H1 (cell line): ENCODE measurements at regions not wholly inside any gene's neighbourhood (a gene's known extent, or its start where the extent isn't known, plus 50 kb on each side); places are given as distances from the start of the nearest gene placed in this dataset.

Source experiments
- CTCF ChIA-PET: fragments of 300-600 bp; sonication (Branson Sonifier 250); formaldehyde crosslinking; loops from one replicate; lab custom pipeline; 2021; ENCODE audit not compliant: partially characterized antibody; lab: Charles Lee
- POLR2A ChIA-PET: fragments of 300-600 bp; sonication (Branson Sonifier 250); formaldehyde crosslinking; loops from one replicate; lab custom pipeline; 2021; ENCODE audit warnings: inconsistent platforms; ENCODE audit not compliant: partially characterized antibody; lab: Charles Lee
- DNase-seq, 2 experiments: peaks; one replicate each; pipeline versions ENCODE4 v3.0.0 to v3.0.0-alpha.2; 2010 to 2022; ENCODE audit warnings: low spot score in 2 of 2, low read depth in 1 of 2, mixed read lengths in 1 of 2
- FAIRE-seq: peaks from 2 replicates; lab custom pipeline; 2011; peaks lifted over from hg19 to GRCh38; lab: Jason Lieb, UNC
- H2AFZ ChIP-seq: 2 replicates; pipeline ENCODE4 v1.8.1; 2012; ENCODE audit warnings: low read length, inconsistent platforms
- H2AK5ac ChIP-seq: 2 replicates; pipeline ENCODE4 v1.6.1; 2013; ENCODE audit warnings: low read depth, low read length
- H2BK120ac ChIP-seq: replicated peaks from 2 replicates; pipeline ENCODE3; 2013; ENCODE audit warnings: low read depth, low read length, inconsistent platforms
- H2BK12ac ChIP-seq: 2 replicates; pipeline ENCODE4 v1.6.1; 2013; ENCODE audit warnings: low read depth, low read length
- H2BK15ac ChIP-seq: 2 replicates; pipeline ENCODE4 v1.6.1; 2013; ENCODE audit warnings: low read length
- H2BK20ac ChIP-seq: 2 replicates; pipeline ENCODE4 v1.6.1; 2013; ENCODE audit warnings: low read length
- H2BK5ac ChIP-seq: 2 replicates; pipeline ENCODE4 v1.6.1; 2013; ENCODE audit warnings: low read depth, low read length
- H3K14ac ChIP-seq: 2 replicates; pipeline ENCODE4 v1.6.1; 2013; ENCODE audit warnings: inconsistent platforms; ENCODE audit not compliant: insufficient read length
- H3K18ac ChIP-seq: 2 replicates; pipeline ENCODE4 v1.6.1; 2013; ENCODE audit warnings: low read length; ENCODE audit errors: extremely low read depth
- H3K23ac ChIP-seq: 2 replicates; pipeline ENCODE4 v1.6.1; 2013; ENCODE audit warnings: inconsistent platforms; ENCODE audit not compliant: insufficient read length
- H3K23me2 ChIP-seq: 2 replicates; pipeline ENCODE4 v1.6.1; 2013; ENCODE audit warnings: low read depth, low read length
- H3K27ac ChIP-seq: 2 replicates; pipeline ENCODE4 v1.6.1; 2011; ENCODE audit warnings: low read depth, low read length, inconsistent platforms
- H3K27me3 ChIP-seq, 4 experiments: replicated peaks in 1 of 4; 1 replicate in 1 of 4; 2 replicates in 3 of 4; pipeline versions ENCODE4 v1.6.1 to v1.8.1; 2011 to 2013; ENCODE audit warnings: low read length in 3 of 4, mild to moderate bottlenecking in 3 of 4, inconsistent platforms in 2 of 4, mixed read lengths in 2 of 4, moderate library complexity in 1 of 4; ENCODE audit not compliant: control insufficient read depth in 3 of 4, insufficient read depth in 3 of 4; ENCODE audit errors: extremely low read depth in 1 of 4
- H3K36me3 ChIP-seq, 4 experiments: 2 replicates each; pipeline versions ENCODE4 v1.6.1 to v1.8.1; 2011 to 2013; ENCODE audit warnings: mild to moderate bottlenecking in 4 of 4, low read length in 3 of 4, moderate library complexity in 2 of 4, control low read depth in 1 of 4, inconsistent platforms in 1 of 4; ENCODE audit not compliant: insufficient read depth in 4 of 4, control insufficient read depth in 2 of 4
- H3K4ac ChIP-seq: replicated peaks from 2 replicates; pipeline ENCODE3; 2013; ENCODE audit warnings: low read length, low read depth, mixed read lengths, inconsistent platforms; ENCODE audit not compliant: insufficient read length
- H3K4me1 ChIP-seq, 4 experiments: replicated peaks in 1 of 4; 1 replicate in 1 of 4; 2 replicates in 3 of 4; pipeline versions ENCODE4 v1.6.1 to v1.8.1; 2011 to 2013; ENCODE audit warnings: low read length in 3 of 4, inconsistent platforms in 2 of 4, mixed read lengths in 1 of 4; ENCODE audit not compliant: insufficient read depth in 4 of 4, control insufficient read depth in 3 of 4
- H3K4me2 ChIP-seq, 2 experiments: 2 replicates each; pipeline versions ENCODE4 v1.6.1 to v1.8.1; 2011 to 2013; ENCODE audit warnings: low read depth in 2 of 2, low read length in 2 of 2, control low read depth in 1 of 2, inconsistent platforms in 1 of 2, mild to moderate bottlenecking in 1 of 2; ENCODE audit not compliant: insufficient read depth in 1 of 2
- H3K4me3 ChIP-seq, 4 experiments: fragments of 200-600, 300-600 bp in 1 of 4; sonication (generic), shearing (Covaris generic), sonication (Bioruptor Twin) in 1 of 4; 2 replicates each; pipeline versions ENCODE4 v1.5.1 to v1.8.1; 2011 to 2016; ENCODE audit warnings: low read length in 4 of 4, low read depth in 3 of 4, control low read depth in 2 of 4, inconsistent platforms in 2 of 4, mild to moderate bottlenecking in 2 of 4, mixed read lengths in 1 of 4, moderate library complexity in 1 of 4; ENCODE audit not compliant: insufficient read depth in 2 of 4; ENCODE audit errors: extremely low read depth in 1 of 4
- H3K56ac ChIP-seq: replicated peaks from 2 replicates; pipeline ENCODE3; 2013; ENCODE audit warnings: low read depth, mild to moderate bottlenecking, mixed read lengths, low read length, inconsistent platforms; ENCODE audit not compliant: insufficient read length
- H3K79me1 ChIP-seq: 2 replicates; pipeline ENCODE4 v1.6.1; 2013; ENCODE audit warnings: low read depth, low read length, control low read depth
- H3K79me2 ChIP-seq, 2 experiments: 2 replicates each; pipeline versions ENCODE4 v1.6.1 to v1.8.1; 2012 to 2013; ENCODE audit warnings: low read length in 2 of 2, mild to moderate bottlenecking in 2 of 2, inconsistent platforms in 1 of 2; ENCODE audit not compliant: insufficient read depth in 2 of 2, control insufficient read depth in 1 of 2
- H3K9ac ChIP-seq, 4 experiments: replicated peaks in 1 of 4; 1 replicate in 1 of 4; 2 replicates in 3 of 4; pipeline versions ENCODE4 v1.6.1 to v1.8.1; 2011 to 2013; ENCODE audit warnings: low read depth in 3 of 4, low read length in 3 of 4, control low read depth in 2 of 4, mild to moderate bottlenecking in 2 of 4, moderate library complexity in 2 of 4, inconsistent platforms in 1 of 4; ENCODE audit errors: extremely low read depth in 1 of 4
- H3K9me3 ChIP-seq, 2 experiments: 2 replicates each; pipeline versions ENCODE4 v1.6.1 to v1.8.1; 2012 to 2013; ENCODE audit warnings: mild to moderate bottlenecking in 2 of 2, moderate library complexity in 2 of 2, control low read depth in 1 of 2, inconsistent platforms in 1 of 2, low read depth in 1 of 2, low read length in 1 of 2, mixed read lengths in 1 of 2; ENCODE audit not compliant: insufficient read depth in 2 of 2
- H4K20me1 ChIP-seq, 2 experiments: replicated peaks in 1 of 2; 2 replicates each; pipeline versions ENCODE3 to v1.8.1; 2011 to 2013; ENCODE audit warnings: inconsistent platforms in 2 of 2, low read length in 2 of 2, mild to moderate bottlenecking in 1 of 2; ENCODE audit not compliant: insufficient read depth in 2 of 2, control insufficient read depth in 1 of 2
- H4K5ac ChIP-seq: 2 replicates; pipeline ENCODE4 v1.6.1; 2013; ENCODE audit warnings: low read length, low read depth, mixed read lengths, inconsistent platforms; ENCODE audit not compliant: insufficient read length
- H4K8ac ChIP-seq: 2 replicates; pipeline ENCODE4 v1.8.0; 2013; ENCODE audit warnings: mild to moderate bottlenecking, moderate library complexity, low read length, inconsistent platforms; ENCODE audit not compliant: insufficient read depth; ENCODE audit errors: extremely low read depth
- H4K91ac ChIP-seq: replicated peaks from 2 replicates; pipeline ENCODE3; 2013; ENCODE audit warnings: low read length, mixed read lengths, inconsistent platforms; ENCODE audit not compliant: insufficient read length
- BRCA1 ChIP-seq: IDR thresholded peaks from 2 replicates; pipeline ENCODE4 v1.6.1; 2012; ENCODE audit warnings: low read depth, low read length, improper control_type of control experiment
- CEBPB ChIP-seq: IDR thresholded peaks from 2 replicates; pipeline ENCODE4 v1.6.1; 2012; ENCODE audit warnings: low read depth, low read length
- CREB1 ChIP-seq: IDR thresholded peaks from 2 replicates; pipeline ENCODE4 v1.6.1; 2012; ENCODE audit warnings: inconsistent platforms
- E2F6 ChIP-seq: IDR thresholded peaks from 2 replicates; pipeline ENCODE4 v1.6.1; 2012; ENCODE audit warnings: inconsistent platforms
- EGR1 ChIP-seq: IDR thresholded peaks from 2 replicates; pipeline ENCODE4 v1.6.1; 2011; ENCODE audit warnings: low read depth, low read length, borderline replicate concordance
- EZH2 ChIP-seq: fragments of 200-600 bp; sonication (generic); IDR thresholded peaks from 2 replicates; pipeline ENCODE4 v1.7.1; 2012; ENCODE audit warnings: low read depth, mild to moderate bottlenecking, moderate library complexity, low read length, inconsistent platforms; ENCODE audit not compliant: severe bottlenecking
- MAFK ChIP-seq: IDR thresholded peaks from 2 replicates; pipeline ENCODE4 v1.6.1; 2012; ENCODE audit warnings: low read depth, mild to moderate bottlenecking, improper control_type of control experiment, low read length
- NANOG ChIP-seq: IDR thresholded peaks from 2 replicates; pipeline ENCODE4 v1.6.1; 2011; ENCODE audit warnings: low read length, low read depth, mild to moderate bottlenecking, inconsistent platforms; ENCODE audit not compliant: insufficient read depth, poor library complexity, severe bottlenecking
- POLR2A ChIP-seq, 2 experiments: IDR thresholded peaks; 1 replicate in 1 of 2; 2 replicates in 1 of 2; pipeline ENCODE4 v1.6.1; 2011; ENCODE audit warnings: low read depth in 2 of 2, low read length in 2 of 2, mild to moderate bottlenecking in 2 of 2; ENCODE audit errors: control extremely low read depth in 1 of 2
- SP2 ChIP-seq: IDR thresholded peaks from 2 replicates; pipeline ENCODE4 v1.6.1; 2012; ENCODE audit warnings: mild to moderate bottlenecking, low read length, inconsistent platforms
- SP4 ChIP-seq: IDR thresholded peaks from 2 replicates; pipeline ENCODE4 v1.6.1; 2012; ENCODE audit warnings: low read length, inconsistent platforms
- SUZ12 ChIP-seq: fragments of 200-600 bp; sonication (generic); IDR thresholded peaks from 2 replicates; pipeline ENCODE4 v1.6.1; 2012; ENCODE audit warnings: mild to moderate bottlenecking, inconsistent platforms, low read length, moderate library complexity, mixed read lengths
- TAF7 ChIP-seq: optimal IDR thresholded peaks from 2 replicates; pipeline ENCODE3; 2011; ENCODE audit warnings: low read depth, mild to moderate bottlenecking, inconsistent platforms, low read length, moderate library complexity, borderline replicate concordance
- USF2 ChIP-seq: IDR thresholded peaks from 2 replicates; pipeline ENCODE4 v1.6.1; 2011; ENCODE audit warnings: low read length, improper control_type of control experiment
- ZNF274 ChIP-seq: IDR thresholded peaks from 2 replicates; pipeline ENCODE4 v1.7.0; 2012; ENCODE audit warnings: low read length, borderline replicate concordance; ENCODE audit errors: extremely low read depth
- WGBS, 2 experiments: shearing (Covaris generic) in 1 of 2; methylation state at CpG; one replicate each; pipeline versions ENCODE4 v1.1.6 to v1.1.7; 2013 to 2015; ENCODE audit warnings: low lambda C conversion rate in 2 of 2, mixed read lengths in 2 of 2, inconsistent platforms in 1 of 2, low coverage in 1 of 2, missing lambda C conversion rate in 1 of 2; ENCODE audit not compliant: insufficient replicate concordance in 2 of 2, insufficient coverage in 1 of 2, insufficient read length in 1 of 2; ENCODE audit errors: extremely low coverage in 1 of 2, missing lambda C conversion rate in 1 of 2; 5-methylcytosine and 5-hydroxymethylcytosine counted together

- 82% methylated on average over 1 of the region's 1 CpG; no CpG with 5 or more reads in 1 of the 2 experiments for WGBS, 2 experiments
- Histone ChIP-seq H3K79me2 (no peaks in the 10 kb centered on the region), H2BK15ac (no peak overlapping the region), H4K8ac (no peak overlapping the region), H2BK120ac (no peak overlapping the region), H3K4me3 (no peak overlapping the region), H3K23ac (no peak overlapping the region), H4K91ac (no peak overlapping the region), H4K5ac (no peak overlapping the region), H3K23me2 (no peaks in the 10 kb centered on the region), H3K79me1 (no peaks in the 10 kb centered on the region), H3K4ac (no peak overlapping the region), H3K9ac (no peak overlapping the region), H3K18ac (no peak overlapping the region), H2BK12ac (no peak overlapping the region), H2AK5ac (no peak overlapping the region), H2BK5ac (no peak overlapping the region), H3K27me3 (no peaks in the 10 kb centered on the region), H3K14ac (no peak overlapping the region), H3K36me3 (no peaks in the 10 kb centered on the region), H3K56ac (no peak overlapping the region), H3K9me3 (no peaks in the 10 kb centered on the region), H3K4me1 (no peaks in the 10 kb centered on the region), H2AFZ (no peak overlapping the region), H3K27ac (no peak overlapping the region), H3K4me2 (no peak overlapping the region), H4K20me1 (no peaks in the 10 kb centered on the region), H2BK20ac (no peak overlapping the region)
- POLR2A ChIA-PET = no interaction called here
- no peak for DNase-seq
- CTCF ChIA-PET = interaction anchor here (1.1 to 1.2 kb wide), 2 partner anchors 11 to 929 kb away, joined by 3 read pairs; no protein-coding TSS in a partner anchor
- no peak for FAIRE-seq
- TF ChIP-seq E2F6 (no peak), MAFK (no peak), TAF7 (no peak), CREB1 (no peak), SP2 (no peak), EGR1 (no peak), SP4 (no peak), NANOG (no peak), POLR2A (IDR thresholded peaks at IDR 0.05; ENCODE audit: control extremely low read depth in 1 of 2, low read depth in 2 of 2, low read length in 2 of 2) (no peak), BRCA1 (no peak), EZH2 (no peak), ZNF274 (no peak), USF2 (no peak), CEBPB (no peak), SUZ12 (no peak)
These were observed 121.4 kb upstream of the RREB1 start for GRCh38 chr6:6986344-6986743.
